CD1c-positive myeloid dendritic cell (primary cell): ENCODE measurements at regions not wholly inside any gene's neighbourhood (a gene's known extent, or its start where the extent isn't known, plus 50 kb on each side); places are given as distances from the start of the nearest gene placed in this dataset.

Experiments used
- DNase-seq: peaks from one replicate; pipeline ENCODE4 v3.0.0-alpha.2; 2016; ENCODE audit errors: extremely low spot score

DNA sequence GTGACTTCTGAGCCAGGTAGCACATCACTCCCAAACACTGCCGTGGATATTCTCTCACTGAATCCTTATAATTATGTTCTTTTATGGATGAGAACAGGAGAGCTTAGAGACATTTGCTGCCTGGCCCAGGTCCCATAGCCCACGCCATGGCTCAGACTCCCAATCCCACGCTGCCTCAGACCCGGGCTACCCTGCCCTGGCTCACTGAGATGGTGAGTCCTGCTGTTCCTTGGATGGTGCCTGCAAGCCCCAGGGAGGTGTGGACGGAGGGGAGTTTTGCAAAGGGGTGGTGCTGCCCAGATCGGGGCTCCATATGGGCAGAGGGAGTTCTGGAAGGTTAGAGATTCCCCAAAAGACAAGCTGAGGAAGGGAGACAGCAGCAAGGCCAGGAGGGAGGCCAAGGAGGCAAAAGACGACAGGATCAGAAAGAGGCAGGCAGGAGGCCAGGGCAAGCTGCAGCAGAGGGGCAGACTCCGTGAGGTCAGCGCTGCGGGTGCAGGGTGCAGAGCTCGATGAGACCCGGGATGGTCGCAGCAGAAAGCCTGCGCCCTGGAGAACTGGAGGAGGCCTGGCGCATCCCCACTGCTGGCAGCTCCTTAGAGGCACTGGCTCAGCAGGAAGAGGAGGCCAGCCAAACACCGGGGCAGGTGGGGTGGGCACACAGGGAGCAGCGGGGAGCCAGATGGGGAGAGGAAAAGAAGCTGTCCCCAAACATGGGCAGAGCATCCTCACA, 95.7 kb upstream of the ALDH1A3 start:
- DNase-seq: no peak

GRCh38 chr15:100784493-100785180, 95.0 kb upstream of the ALDH1A3 start:
- no peak for DNase-seq

- no peak for DNase-seq
Observed at GRCh38 chr15:100785181-100786138, 94.2 kb upstream of the ALDH1A3 start.

DNA sequence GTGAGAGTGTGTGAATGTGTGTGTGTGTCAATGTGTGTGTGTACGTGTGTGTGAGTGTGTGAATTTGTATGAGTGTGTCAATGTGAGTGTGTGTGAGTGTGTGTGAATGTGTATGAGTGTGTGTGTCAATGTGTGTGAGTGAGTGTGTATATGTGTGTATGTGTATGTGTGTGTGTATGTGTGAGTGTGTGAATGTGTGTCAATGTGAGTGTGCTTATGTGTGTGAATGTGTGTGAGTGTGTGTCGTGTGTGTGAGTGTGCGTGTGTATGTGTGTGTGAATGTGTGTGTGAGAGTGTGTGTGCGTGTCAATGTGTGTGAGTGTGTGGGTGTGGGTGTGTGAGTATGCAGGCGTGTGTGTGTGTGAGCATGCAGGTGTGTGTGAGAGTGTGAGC, 93.5 kb upstream of the ALDH1A3 start:
- no peak for DNase-seq

GRCh38 chr15:100786901-100787566, 92.6 kb upstream of the ALDH1A3 start:
- DNase-seq: no peak

DNA sequence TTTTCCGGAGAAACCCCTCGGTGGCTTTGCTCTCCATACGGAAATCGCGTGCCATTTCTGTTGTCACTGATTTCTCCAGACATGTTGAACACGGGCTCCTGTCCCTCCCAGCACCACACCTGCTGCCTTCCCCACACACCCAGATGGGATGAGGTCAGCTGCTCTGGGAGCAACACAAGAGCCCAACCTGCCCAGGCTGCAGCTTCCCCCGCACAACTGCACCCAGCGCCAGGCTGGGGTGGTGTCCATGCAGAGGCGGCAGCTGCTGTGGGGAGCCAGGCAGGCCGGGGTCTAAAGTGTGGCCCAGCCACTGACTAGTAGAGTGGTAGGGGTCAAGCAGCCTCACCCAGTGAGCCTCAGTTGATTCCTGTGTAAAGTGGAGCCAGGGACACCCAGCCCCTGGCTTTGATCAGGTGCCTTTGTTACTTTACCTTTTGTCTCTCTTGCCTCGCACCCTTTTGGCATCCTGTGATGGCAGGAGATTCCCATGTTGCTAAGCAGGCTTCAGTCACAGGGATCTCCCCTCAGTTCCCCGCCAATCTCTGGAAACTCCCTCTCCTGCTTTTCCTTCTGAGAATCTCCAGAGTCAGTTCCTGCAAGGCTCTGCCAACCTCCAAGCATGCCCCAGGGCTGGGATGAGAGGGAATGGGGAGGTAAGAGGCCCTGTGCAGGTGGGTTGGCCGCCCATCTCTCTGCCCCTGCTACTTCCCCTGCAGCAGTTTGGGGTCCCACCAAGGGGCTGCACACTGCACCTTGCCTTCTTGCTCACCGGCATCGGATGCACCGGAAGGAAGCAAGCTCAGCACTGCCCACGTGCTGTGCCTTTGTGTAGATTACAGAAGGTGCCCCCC, 91.8 kb upstream of the ALDH1A3 start:
- DNase-seq: no peak

DNA sequence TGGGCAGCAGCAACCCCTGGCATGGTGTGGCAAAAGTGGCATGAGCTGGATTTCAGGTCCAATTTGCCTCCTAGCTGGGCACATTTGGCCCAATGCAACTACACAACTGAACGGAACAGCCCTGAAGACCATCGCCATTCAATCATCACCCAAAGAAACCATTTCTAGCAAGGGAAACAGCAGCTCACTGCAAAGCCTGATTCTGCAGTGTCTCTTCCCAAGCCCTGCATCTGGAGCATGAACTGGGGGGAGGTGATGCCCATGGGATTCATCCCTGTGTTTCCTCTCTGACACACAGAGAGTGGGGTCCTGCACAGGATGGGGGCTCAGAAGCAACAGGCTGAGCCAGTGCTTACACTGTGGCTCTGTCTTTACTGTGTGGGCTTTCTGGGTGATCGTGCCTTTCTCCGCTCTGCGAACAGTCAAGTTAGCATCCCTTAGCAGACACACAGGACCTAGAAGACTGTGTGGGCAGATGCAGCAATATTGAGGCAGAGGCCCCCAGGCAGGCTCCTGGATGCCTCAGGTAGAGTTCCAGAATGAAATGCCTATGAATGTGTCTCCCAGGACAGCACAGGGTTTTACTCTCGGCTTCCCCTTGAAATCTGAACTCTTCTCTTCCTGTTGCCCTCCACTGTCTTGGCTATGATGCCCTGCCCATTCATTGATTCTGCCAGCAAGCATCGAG, 91.1 kb upstream of the ALDH1A3 start:
- no peak for DNase-seq

DNA sequence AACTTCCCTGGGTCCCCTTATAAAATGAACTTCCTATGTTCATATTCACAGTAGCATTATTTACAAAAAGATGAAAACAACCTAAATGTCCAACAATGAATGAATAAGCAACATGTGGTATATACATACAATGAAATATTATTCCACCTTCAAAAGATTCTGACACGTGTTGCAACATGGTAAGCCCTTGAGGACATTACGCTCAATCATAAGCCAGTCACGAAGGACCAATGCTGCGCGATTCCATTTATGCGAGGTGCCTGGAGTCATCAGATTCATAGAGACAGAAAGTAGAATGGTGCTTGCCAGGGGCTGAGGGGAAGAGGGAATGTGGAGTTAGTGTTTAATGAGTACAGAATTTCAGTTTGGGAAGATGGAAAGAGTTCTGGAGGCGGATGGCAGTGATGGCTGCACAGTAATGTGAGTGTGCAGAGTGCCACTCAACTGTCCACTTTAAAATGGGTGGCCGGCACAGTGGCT, 88.8 kb upstream of the ALDH1A3 start:
- no peak for DNase-seq

DNA sequence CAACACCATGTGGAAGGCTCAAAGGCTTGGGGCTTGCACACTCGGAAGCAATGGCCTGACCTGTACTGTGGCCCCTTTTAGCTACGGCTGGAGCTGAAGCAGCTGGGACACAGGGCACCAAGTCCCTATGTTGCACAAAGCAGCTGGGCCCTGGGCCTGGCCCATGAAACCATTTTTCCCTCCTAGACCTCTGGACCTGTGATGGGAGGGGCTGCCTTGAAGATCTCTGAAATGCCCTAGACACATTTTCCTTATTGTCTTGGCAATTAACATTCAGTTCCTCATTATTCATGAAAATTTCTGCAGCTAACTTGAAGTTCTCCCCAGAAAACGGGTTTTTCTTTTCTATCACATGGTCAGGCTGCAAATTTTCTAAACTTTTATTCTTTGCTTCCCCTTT, 85.6 kb upstream of the ALDH1A3 start:
- no peak for DNase-seq

- no peak for DNase-seq
Observed at GRCh38 chr15:100801256-100801900, 78.3 kb upstream of the ALDH1A3 start.

GRCh38 chr15:100802421-100803170, 77.0 kb upstream of the ALDH1A3 start:
- no peak for DNase-seq

DNA sequence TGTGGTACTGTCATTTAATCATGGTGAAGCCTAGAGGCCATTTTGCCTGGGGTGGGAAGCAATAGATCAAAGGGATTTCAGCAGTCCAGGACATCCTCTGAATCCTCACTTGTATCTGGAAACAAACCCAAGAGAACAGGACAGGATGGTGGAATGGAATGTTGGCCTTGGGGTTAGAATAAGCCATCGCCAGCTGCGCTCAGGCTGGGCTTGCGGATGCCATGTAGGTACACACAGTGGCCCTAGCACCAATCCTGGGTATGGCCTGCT, 76.5 kb upstream of the ALDH1A3 start:
- DNase-seq: no peak

- no peak for DNase-seq
Observed at GRCh38 chr15:100806157-100806556, 73.5 kb upstream of the ALDH1A3 start.

GRCh38 chr15:100807028-100807427, 72.6 kb upstream of the ALDH1A3 start:
- DNase-seq: no peak

DNA sequence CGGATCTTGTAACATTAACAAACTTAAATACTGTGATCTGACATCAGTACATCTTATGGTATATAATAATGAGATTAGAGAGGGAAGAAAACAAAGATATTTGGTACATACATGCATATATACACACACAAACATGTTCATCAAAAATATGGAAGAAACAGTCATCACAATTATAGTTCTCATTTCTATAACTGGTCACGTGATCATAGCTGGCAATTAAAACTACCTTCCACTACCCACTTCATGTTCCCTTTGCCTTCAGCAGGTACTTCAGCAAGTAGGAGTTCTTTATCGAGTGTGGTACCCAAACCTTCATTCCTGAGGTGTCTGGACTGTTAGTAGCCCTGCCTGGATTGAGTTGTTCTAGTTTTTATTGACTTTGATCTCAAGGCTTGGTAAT, 70.9 kb upstream of the ALDH1A3 start:
- DNase-seq: no peak

GRCh38 chr15:100809151-100809550, 70.5 kb upstream of the ALDH1A3 start:
- no peak for DNase-seq

DNA sequence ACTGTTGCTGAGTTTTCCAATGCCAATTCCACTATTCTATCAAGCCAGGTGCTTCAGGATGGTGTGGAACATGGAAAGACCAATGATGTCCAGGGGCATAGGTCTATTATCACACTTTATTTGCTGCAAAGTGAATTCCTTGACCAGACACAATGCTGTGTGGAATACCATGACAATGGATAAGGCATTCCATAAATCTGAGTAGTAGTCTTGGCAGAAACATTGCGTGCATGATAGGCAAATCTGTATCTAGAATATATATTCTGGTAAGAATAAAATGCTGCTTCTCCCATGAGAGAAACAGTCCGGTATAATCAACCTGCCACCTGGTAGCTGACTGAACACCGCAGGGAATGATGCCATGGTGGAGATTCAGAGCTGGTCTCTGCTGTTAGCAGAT, 70.0 kb upstream of the ALDH1A3 start:
- no peak for DNase-seq

- DNase-seq: no peak
Observed at GRCh38 chr15:100810229-100810628, 69.4 kb upstream of the ALDH1A3 start.

DNA sequence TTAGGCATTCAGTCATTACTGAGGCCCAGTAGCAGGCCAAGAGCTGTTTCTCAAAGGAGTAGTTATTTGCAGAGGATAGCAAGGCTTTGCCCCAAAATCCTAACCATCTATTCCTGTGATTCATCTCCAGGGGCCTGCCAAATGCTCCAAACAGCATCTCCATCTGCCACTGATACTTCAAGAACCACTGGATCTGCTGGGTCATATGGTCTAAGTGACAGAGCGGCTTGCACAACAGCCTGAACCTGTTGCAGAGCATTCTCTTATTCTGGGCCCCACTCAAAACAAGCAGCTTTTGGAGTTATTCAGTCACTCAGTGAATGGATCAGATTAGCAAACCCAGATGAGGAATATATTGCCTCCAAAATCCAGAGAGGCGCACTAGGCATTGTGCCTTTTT, 68.8 kb upstream of the ALDH1A3 start:
- no peak for DNase-seq
